ENCODE measurements at regions not wholly inside any gene's neighbourhood (a gene's known extent, or its start where the extent isn't known, plus 50 kb on each side); places are given as distances from the start of the nearest gene placed in this dataset.

- Histone ChIP-seq H3K4me1 (0 out of 3 replicates have a peak, but pooled peaks cover 2% of the 10 kb centered on the region), H3K4me2 (no peak overlapping the region), H3K9me3 (no peaks in the 10 kb centered on the region), H3K4me3 (no peak overlapping the region), H3K27ac (no peak overlapping the region)
- WGBS (ENCODE audit: missing lambda C conversion rate), result 76% methylated on average over 5 of the region's 5 CpGs
- FAIRE-seq (no peak), DNase-seq (ENCODE audit: low read depth in 1 of 2, low spot score in 1 of 2) (no peak), ATAC-seq (no peak)
- TF ChIP-seq RARB (CRISPR knock-in tag; IDR thresholded peaks at IDR 0.05), result no peak
- TF ChIP-seq MYC (IDR thresholded peaks at IDR 0.05; ENCODE audit: borderline replicate concordance, low read length), result no peak
- TF ChIP-seq USF2 (IDR thresholded peaks at IDR 0.05), result no peak
- TF ChIP-seq ZNF302 (CRISPR knock-in tag; IDR thresholded peaks at IDR 0.05), result no peak
- no peak for TF ChIP-seq CBX2 (IDR thresholded peaks at IDR 0.05; ENCODE audit: borderline replicate concordance, low read depth)
- TF ChIP-seq RFX5 (IDR thresholded peaks at IDR 0.05), result no peak
- no peak for TF ChIP-seq RAD21 (conservative IDR thresholded peaks at IDR 0.05 in 1 of 2, IDR thresholded peaks at IDR 0.05 in 1 of 2)
- no peak for TF ChIP-seq POLR2A (IDR thresholded peaks at IDR 0.05; ENCODE audit: low read length)
- TF ChIP-seq REST (IDR thresholded peaks at IDR 0.05), result no peak
- TF ChIP-seq EHF (CRISPR knock-in tag; IDR thresholded peaks at IDR 0.05), result no peak
- no peak for TF ChIP-seq PBX3 (IDR thresholded peaks at IDR 0.05)
- no peak for TF ChIP-seq CBX8 (IDR thresholded peaks at IDR 0.05)
- no peak for TF ChIP-seq HES2 (IDR thresholded peaks at IDR 0.05)
- no peak for TF ChIP-seq JUNB (IDR thresholded peaks at IDR 0.05)
- no peak for TF ChIP-seq JUN (IDR thresholded peaks at IDR 0.05)
- no peak for TF ChIP-seq MAZ (IDR thresholded peaks at IDR 0.05; ENCODE audit: borderline replicate concordance, low read depth, low read length)
- TF ChIP-seq NFE2L2 (conservative IDR thresholded peaks at IDR 0.05; ENCODE audit: low read length), result no peak
- TF ChIP-seq CTCF (IDR thresholded peaks at IDR 0.05), result no peak
- POLR2A ChIA-PET, result no interaction called here
- CTCF ChIA-PET, result no interaction called here
Observed at GRCh38 chr12:17266856-17267255, 660.9 kb upstream of the LMO3 start.

GRCh38 chr12:17264603-17265002 is 658.6 kb upstream of the LMO3 start:
- no peak for DNase-seq (ENCODE audit: low read depth in 1 of 2, low spot score in 1 of 2)
- TF ChIP-seq CBX2 (IDR thresholded peaks at IDR 0.05; ENCODE audit: borderline replicate concordance, low read depth) (no peak), RNF2 (IDR thresholded peaks at IDR 0.05; ENCODE audit: borderline replicate concordance, low read depth) (no peak), NPAS2 (CRISPR knock-in tag; IDR thresholded peaks at IDR 0.05; ENCODE audit: borderline replicate concordance) (no peak), MAZ (IDR thresholded peaks at IDR 0.05; ENCODE audit: borderline replicate concordance, low read depth, low read length) (no peak), JUNB (IDR thresholded peaks at IDR 0.05) (no peak), HOXB5 (CRISPR knock-in tag; IDR thresholded peaks at IDR 0.05) (no peak), HOXA7 (CRISPR knock-in tag; IDR thresholded peaks at IDR 0.05) (no peak), E2F6 (IDR thresholded peaks at IDR 0.05; ENCODE audit: borderline replicate concordance, low read depth) (no peak), BCL3 (IDR thresholded peaks at IDR 0.05) (no peak), PBX3 (IDR thresholded peaks at IDR 0.05) (no peak), CEBPB (IDR thresholded peaks at IDR 0.05) (no peak), HDAC2 (IDR thresholded peaks at IDR 0.05) (no peak), RFX5 (IDR thresholded peaks at IDR 0.05) (no peak), RARB (CRISPR knock-in tag; IDR thresholded peaks at IDR 0.05) (no peak)
- ChIA-PET POLR2A (no interaction called here), CTCF (no interaction called here)
- no peak for ATAC-seq
- no peaks in the 10 kb centered on the region for H3K4me1 ChIP-seq
- H3K9me3 ChIP-seq, result no peaks in the 10 kb centered on the region
- H3K27ac ChIP-seq, result no peak overlapping the region
- H3K4me3 ChIP-seq, result no peak overlapping the region
- no peak for FAIRE-seq
- WGBS (ENCODE audit: missing lambda C conversion rate), result 78% methylated on average over 2 of the region's 2 CpGs
- H3K4me2 ChIP-seq, result no peak overlapping the region
